Karpas-422 (cell line): ENCODE measurements at regions not wholly inside any gene's neighbourhood (a gene's known extent, or its start where the extent isn't known, plus 50 kb on each side); places are given as distances from the start of the nearest gene placed in this dataset.

Experiments
- DNase-seq: peaks from one replicate; pipeline ENCODE4 v3.0.0-alpha.2; 2015
- H2AFZ ChIP-seq: fragments of 200-600 bp; sonication (generic); 2 replicates; pipeline ENCODE4 v1.6.1; 2014; ENCODE audit warnings: antibody characterized with exemption, low read length, mixed read lengths
- H3K27ac ChIP-seq: fragments of 200-600 bp; sonication (generic); 2 replicates; pipeline ENCODE4 v1.5.1; 2014; ENCODE audit warnings: mild to moderate bottlenecking, low read length, moderate library complexity
- H3K27me3 ChIP-seq: fragments of 200-600 bp; sonication (generic); 2 replicates; pipeline ENCODE4 v1.6.1; 2014; ENCODE audit warnings: low read length, mixed read lengths
- H3K36me3 ChIP-seq: fragments of 200-600 bp; sonication (generic); 2 replicates; pipeline ENCODE4 v1.6.1; 2014; ENCODE audit warnings: low read length, mixed read lengths; ENCODE audit not compliant: insufficient read depth
- H3K4me1 ChIP-seq: fragments of 200-600 bp; sonication (generic); 2 replicates; pipeline ENCODE4 v1.6.1; 2014; ENCODE audit warnings: mild to moderate bottlenecking, low read length, mixed read lengths
- H3K4me2 ChIP-seq: fragments of 200-600 bp; sonication (generic); 2 replicates; pipeline ENCODE4 v1.6.1; 2014; ENCODE audit warnings: low read length, low read depth, mild to moderate bottlenecking; ENCODE audit not compliant: poor library complexity, severe bottlenecking
- H3K4me3 ChIP-seq: fragments of 200-600 bp; sonication (generic); 2 replicates; pipeline ENCODE4 v1.5.1; 2014; ENCODE audit warnings: mild to moderate bottlenecking, antibody characterized with exemption, low read length, mixed read lengths
- H3K79me2 ChIP-seq: fragments of 200-600 bp; sonication (generic); 2 replicates; pipeline ENCODE4 v1.6.1; 2014; ENCODE audit warnings: mild to moderate bottlenecking, low read length, mixed read lengths
- H3K9ac ChIP-seq: fragments of 200-600 bp; sonication (generic); 2 replicates; pipeline ENCODE4 v1.6.0; 2014; ENCODE audit warnings: low read length
- H3K9me2 ChIP-seq: fragments of 200-600 bp; sonication (generic), shearing (Covaris generic); replicated peaks from 2 replicates; pipeline ENCODE4 v1.6.0; 2014; ENCODE audit warnings: mild to moderate bottlenecking, low read length, moderate library complexity; ENCODE audit not compliant: insufficient read depth
- H3K9me3 ChIP-seq: fragments of 300-700, 200-600 bp; sonication (generic); 2 replicates; pipeline ENCODE4 v1.6.1; 2014; ENCODE audit warnings: low read length, mixed read lengths
- H4K20me1 ChIP-seq: fragments of 200-600 bp; sonication (generic); 2 replicates; pipeline ENCODE4 v1.6.1; 2014; ENCODE audit warnings: mild to moderate bottlenecking, antibody characterized with exemption, low read length, low read depth; ENCODE audit not compliant: insufficient read depth

GRCh38 chr4:20106921-20107320, 144.8 kb upstream of the SLIT2 start:
- Histone ChIP-seq H3K79me2 (no peaks in the 10 kb centered on the region), H3K9me3 (0 out of 2 replicates have a peak, but pooled peaks cover 3% of the 10 kb centered on the region), H3K27ac (no peak overlapping the region), H3K4me3 (no peak overlapping the region), H4K20me1 (no peaks in the 10 kb centered on the region), H3K4me1 (no peaks in the 10 kb centered on the region), H3K9ac (no peak overlapping the region), H3K4me2 (no peak overlapping the region), H3K9me2 (no peaks in the 10 kb centered on the region), H3K27me3 (no peaks in the 10 kb centered on the region), H3K36me3 (no peaks in the 10 kb centered on the region), H2AFZ (no peak overlapping the region)
- DNase-seq, result no peak

GRCh38 chr4:20101831-20102230, 149.9 kb upstream of the SLIT2 start:
- Histone ChIP-seq H3K9ac (no peak overlapping the region), H3K27ac (no peak overlapping the region), H4K20me1 (no peaks in the 10 kb centered on the region), H3K27me3 (no peaks in the 10 kb centered on the region), H3K9me3 (no peaks in the 10 kb centered on the region; the same call in 1 of the 2 replicates), H3K4me1 (no peaks in the 10 kb centered on the region), H2AFZ (no peak overlapping the region), H3K4me2 (no peak overlapping the region), H3K4me3 (no peak overlapping the region), H3K36me3 (no peaks in the 10 kb centered on the region), H3K9me2 (no peaks in the 10 kb centered on the region), H3K79me2 (no peaks in the 10 kb centered on the region)
- no peak for DNase-seq

DNA sequence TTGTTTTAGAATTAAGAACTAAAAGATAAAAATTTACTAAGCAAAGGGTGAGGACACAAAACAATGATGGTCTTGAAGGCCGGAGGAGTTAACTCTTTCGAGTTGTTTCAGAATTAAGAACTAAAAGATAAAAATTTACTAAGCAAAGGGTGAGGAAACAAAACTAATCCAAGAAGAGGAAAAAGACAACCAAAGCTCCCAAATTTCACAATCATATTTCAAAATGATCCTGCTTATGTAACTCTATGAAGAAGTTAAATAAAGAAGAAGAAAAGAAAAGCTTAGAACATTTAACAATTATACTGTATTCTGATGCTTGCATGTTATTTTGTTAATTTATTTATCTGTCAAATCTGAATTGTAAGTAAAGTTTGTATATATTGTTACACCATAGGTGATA, 154.8 kb upstream of the SLIT2 start:
- H2AFZ ChIP-seq, result no peak overlapping the region
- no peaks in the 10 kb centered on the region for H3K9me2 ChIP-seq
- no peak overlapping the region for H3K4me3 ChIP-seq
- no peak overlapping the region for H3K9ac ChIP-seq
- H3K4me1 ChIP-seq, result no peaks in the 10 kb centered on the region
- no peak overlapping the region for H3K27ac ChIP-seq
- no peaks in the 10 kb centered on the region for H3K79me2 ChIP-seq
- H3K9me3 ChIP-seq, result no peaks in the 10 kb centered on the region; the same call in 1 of the 2 replicates
- H3K27me3 ChIP-seq, result no peaks in the 10 kb centered on the region
- H3K4me2 ChIP-seq, result no peak overlapping the region
- no peaks in the 10 kb centered on the region for H3K36me3 ChIP-seq
- no peaks in the 10 kb centered on the region for H4K20me1 ChIP-seq
- DNase-seq, result no peak

DNA sequence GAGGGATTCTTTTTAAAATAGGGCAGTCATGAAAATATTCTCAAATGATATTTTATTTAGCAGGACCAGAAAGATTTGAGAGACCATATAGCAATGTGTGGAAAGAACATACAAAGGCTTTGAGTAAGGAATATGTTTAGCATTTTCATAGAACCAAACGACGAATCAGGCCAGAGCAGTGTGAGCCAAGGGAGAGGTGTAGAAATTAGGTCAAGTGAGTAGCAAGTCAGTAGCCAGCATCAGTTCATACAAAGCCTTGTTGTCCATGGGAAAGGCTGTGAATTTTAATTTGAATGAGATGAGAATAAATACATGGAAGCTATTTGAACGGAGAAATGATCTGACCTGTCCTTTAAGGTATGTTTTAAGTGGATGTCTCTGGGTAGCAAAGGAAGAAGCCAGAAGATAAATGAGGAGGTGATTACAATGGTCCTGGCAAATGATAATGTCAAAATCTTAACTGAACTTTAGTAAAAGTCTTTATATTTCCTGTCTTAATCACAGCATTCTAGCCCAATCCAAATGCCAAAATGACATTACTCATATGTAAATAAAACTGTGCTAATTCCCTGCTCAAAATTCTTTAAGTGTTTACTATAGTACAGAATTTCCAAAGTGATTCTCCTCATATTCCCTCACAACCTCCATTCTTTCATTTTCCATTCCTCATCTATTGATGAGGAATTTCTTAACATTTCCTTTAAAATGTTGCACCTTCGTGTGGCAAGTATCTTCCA, 155.7 kb upstream of the SLIT2 start:
- Histone ChIP-seq H3K4me1 (no peaks in the 10 kb centered on the region), H3K79me2 (no peaks in the 10 kb centered on the region), H3K9me2 (no peaks in the 10 kb centered on the region), H3K27me3 (no peaks in the 10 kb centered on the region), H3K4me2 (no peak overlapping the region), H3K27ac (no peak overlapping the region), H3K4me3 (no peak overlapping the region), H4K20me1 (no peaks in the 10 kb centered on the region), H3K9ac (no peak overlapping the region), H2AFZ (no peak overlapping the region), H3K36me3 (no peaks in the 10 kb centered on the region), H3K9me3 (no peaks in the 10 kb centered on the region; the same call in 1 of the 2 replicates)
- no peak for DNase-seq

DNA sequence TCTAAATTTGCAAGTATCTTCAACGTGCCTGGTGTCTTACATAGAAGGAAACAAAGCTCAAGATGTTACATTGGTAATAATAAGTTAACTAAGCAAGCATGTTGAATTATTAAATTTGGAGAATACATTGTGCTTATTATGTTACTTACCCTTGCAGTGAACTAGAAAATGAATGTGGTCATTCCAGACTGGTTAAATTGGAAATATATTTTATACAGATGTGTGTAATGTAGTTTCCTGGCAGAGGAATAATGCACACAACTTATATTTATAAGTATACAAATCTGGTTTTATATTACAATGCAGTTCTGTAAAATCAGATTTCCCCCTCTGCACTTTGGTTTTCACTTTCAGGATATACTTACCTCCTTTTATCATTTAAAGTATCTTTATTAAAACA, 159.9 kb upstream of the SLIT2 start:
- Histone ChIP-seq H3K9me3 (no peaks in the 10 kb centered on the region; the same call in 1 of the 2 replicates), H3K9me2 (no peaks in the 10 kb centered on the region), H3K4me1 (no peaks in the 10 kb centered on the region), H4K20me1 (no peaks in the 10 kb centered on the region), H3K79me2 (no peaks in the 10 kb centered on the region), H3K27me3 (no peaks in the 10 kb centered on the region), H2AFZ (no peak overlapping the region), H3K9ac (no peak overlapping the region), H3K4me2 (no peak overlapping the region), H3K27ac (no peak overlapping the region), H3K36me3 (no peaks in the 10 kb centered on the region), H3K4me3 (no peak overlapping the region)
- DNase-seq, result no peak

- Histone ChIP-seq H3K4me3 (no peak overlapping the region), H2AFZ (no peak overlapping the region), H3K27me3 (no peaks in the 10 kb centered on the region), H4K20me1 (no peaks in the 10 kb centered on the region), H3K4me1 (no peaks in the 10 kb centered on the region), H3K9me3 (no peaks in the 10 kb centered on the region), H3K9me2 (peaks cover 3% of the 10 kb centered on the region; the same call in 1 of the 2 replicates), H3K36me3 (no peaks in the 10 kb centered on the region), H3K4me2 (no peak overlapping the region), H3K9ac (no peak overlapping the region), H3K79me2 (no peaks in the 10 kb centered on the region), H3K27ac (no peak overlapping the region)
- DNase-seq, result no peak
Measured at GRCh38 chr4:20087522-20087911, 164.2 kb upstream of the SLIT2 start.

GRCh38 chr4:20086799-20087521, 164.7 kb upstream of the SLIT2 start:
- H3K4me3 ChIP-seq, result no peak overlapping the region
- no peak overlapping the region for H3K9ac ChIP-seq

GRCh38 chr4:20086067-20086798, 165.5 kb upstream of the SLIT2 start:
- H2AFZ ChIP-seq, result no peak overlapping the region
- H3K27ac ChIP-seq, result no peak overlapping the region
- H3K4me2 ChIP-seq, result no peak overlapping the region
- DNase-seq, result no peak
- H3K4me3 ChIP-seq, result no peak overlapping the region
- H3K9me3 ChIP-seq, result no peaks in the 10 kb centered on the region
- no peak overlapping the region for H3K9ac ChIP-seq
- no peaks in the 10 kb centered on the region for H3K4me1 ChIP-seq
- peaks cover 3% of the 10 kb centered on the region; the same call in 1 of the 2 replicates for H3K9me2 ChIP-seq
- no peaks in the 10 kb centered on the region for H3K27me3 ChIP-seq
- no peaks in the 10 kb centered on the region for H3K79me2 ChIP-seq
- H3K36me3 ChIP-seq, result no peaks in the 10 kb centered on the region
- H4K20me1 ChIP-seq, result no peaks in the 10 kb centered on the region

More at GRCh38 chr4:20086799-20087521, 164.7 kb upstream of the SLIT2 start:
- DNase-seq, result no peak
- H3K4me2 ChIP-seq, result no peak overlapping the region
- no peaks in the 10 kb centered on the region for H4K20me1 ChIP-seq
- no peak overlapping the region for H2AFZ ChIP-seq
- peaks cover 3% of the 10 kb centered on the region; the same call in 1 of the 2 replicates for H3K9me2 ChIP-seq
- H3K4me1 ChIP-seq, result no peaks in the 10 kb centered on the region
- no peaks in the 10 kb centered on the region for H3K9me3 ChIP-seq
- no peaks in the 10 kb centered on the region for H3K27me3 ChIP-seq
- H3K27ac ChIP-seq, result no peak overlapping the region
- H3K79me2 ChIP-seq, result no peaks in the 10 kb centered on the region
- no peaks in the 10 kb centered on the region for H3K36me3 ChIP-seq
